Femur (tissue), 1 donor: ENCODE measurements at regions not wholly inside any gene's neighbourhood (a gene's known extent, or its start where the extent isn't known, plus 50 kb on each side); places are given as distances from the start of the nearest gene placed in this dataset.
"Not testable (repeated sequence)": the region's sequence is repeated elsewhere in the genome, so short reads cannot be mapped to it uniquely, and the experiment has no call there.

Experiments
- DNase-seq: peaks from one replicate; pipeline ENCODE4 v3.0.0-alpha.2; 2017

DNA sequence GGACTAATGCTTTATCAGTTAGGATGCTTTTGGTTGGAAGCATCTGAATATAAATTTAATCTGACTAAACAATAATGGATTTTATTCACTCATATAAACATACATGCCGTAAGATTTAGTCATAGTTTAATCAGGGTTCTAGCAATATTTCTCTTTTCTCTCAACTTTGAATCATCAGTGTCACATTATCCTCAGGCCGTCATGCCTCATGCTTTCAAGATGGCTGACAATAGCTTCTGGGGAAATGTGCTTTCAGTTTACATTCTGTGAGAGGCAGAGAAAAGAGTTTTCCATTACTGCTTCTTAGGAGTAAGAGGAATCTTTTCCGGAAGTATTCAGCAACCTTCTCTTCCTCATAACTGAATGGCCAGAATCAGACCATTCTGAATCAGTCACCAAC is 162.2 kb downstream of the GJA1 start:
- DNase-seq = no peak

DNA sequence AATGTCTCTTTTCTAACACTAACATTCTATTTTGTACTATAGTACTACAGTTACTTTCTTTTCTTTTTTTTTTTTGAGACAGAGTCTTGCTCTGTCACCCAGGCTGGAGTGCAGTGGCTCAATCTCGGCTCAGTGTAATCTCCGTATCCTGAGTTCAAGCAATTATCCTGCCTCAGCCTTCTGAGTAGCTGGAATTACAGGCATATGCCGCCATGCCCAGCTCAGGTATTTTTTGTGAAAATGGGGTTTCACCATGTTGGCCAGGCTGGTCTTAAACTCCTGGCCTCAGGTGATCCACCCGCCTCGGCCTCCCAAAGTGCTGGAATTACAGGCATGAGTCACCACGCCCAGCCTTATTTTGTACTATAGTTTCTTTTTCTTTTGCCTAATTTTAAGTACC is 163.9 kb downstream of the GJA1 start:
- DNase-seq = not testable (repeated sequence)

DNA sequence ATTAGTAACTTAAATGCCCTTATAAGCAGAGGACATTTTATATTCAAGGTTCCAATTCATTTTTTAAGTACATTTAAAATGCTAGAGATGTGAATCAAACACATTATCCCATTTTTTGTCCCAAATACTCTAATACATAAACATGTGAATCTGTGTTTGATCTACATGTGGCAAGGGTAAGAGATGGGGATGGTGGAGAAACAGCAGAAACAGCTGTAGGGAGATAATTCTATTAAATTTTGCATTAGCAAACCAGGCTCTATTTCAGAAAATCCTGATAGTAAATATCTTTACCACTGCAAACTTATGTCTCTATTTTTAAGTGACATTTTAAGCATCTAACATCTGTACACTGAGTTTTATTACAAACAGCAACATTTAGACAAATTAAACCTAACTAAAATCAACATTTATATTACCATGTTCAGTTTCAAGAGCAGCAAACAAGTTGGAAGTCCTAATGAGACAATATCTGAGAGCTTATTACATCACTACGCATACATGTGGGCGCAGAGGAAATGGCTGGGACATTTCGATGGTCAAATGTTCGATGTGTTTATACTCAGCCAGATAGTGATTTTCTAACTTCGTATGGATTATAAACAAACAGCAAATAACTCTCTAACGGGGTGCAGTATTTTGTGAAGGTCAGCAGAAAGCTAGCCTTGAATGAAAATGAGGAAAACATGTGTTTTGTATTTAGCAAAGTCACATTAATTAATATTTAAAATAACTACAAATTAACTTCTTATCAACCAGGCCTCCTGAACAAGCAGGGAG is 165.1 kb downstream of the GJA1 start:
- DNase-seq = no peak

DNA sequence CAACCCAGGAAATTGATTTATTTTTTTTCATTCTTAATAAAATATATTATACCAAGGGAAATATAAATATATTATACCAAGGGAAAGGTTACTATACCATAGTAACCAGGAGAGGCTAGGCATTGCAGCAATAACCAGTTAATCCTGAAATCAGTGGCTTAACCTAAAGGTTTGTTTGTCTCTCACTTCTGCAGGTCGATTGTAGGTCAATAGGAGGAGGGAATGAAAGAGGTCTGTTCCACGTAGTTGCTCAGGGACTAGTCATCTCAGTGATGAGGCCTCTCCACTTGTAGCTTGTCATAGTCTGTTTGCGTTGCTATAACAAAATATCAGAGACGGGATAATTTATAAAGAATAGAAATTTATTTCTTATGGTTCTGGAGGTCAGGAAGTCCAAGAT is 168.0 kb downstream of the GJA1 start:
- no peak for DNase-seq

DNA sequence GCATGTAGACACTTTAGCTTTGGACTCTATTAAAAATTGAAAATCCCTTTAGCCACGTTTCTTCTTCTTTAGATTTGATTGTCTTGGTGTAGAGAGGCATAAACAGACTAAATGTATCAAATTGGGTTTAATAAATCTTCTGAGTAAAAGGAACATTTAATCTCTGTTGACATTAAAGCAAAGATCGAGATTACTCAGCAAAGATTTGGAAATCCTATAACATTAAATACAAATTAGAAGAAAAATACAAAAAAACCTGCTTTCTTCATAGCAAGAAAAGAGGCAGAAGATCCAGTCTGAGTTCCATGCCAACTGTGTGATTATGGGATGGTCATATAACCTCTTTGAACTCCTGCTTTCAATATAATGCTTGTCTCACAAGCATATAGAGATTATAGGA is 172.3 kb downstream of the GJA1 start:
- DNase-seq = no peak

DNA sequence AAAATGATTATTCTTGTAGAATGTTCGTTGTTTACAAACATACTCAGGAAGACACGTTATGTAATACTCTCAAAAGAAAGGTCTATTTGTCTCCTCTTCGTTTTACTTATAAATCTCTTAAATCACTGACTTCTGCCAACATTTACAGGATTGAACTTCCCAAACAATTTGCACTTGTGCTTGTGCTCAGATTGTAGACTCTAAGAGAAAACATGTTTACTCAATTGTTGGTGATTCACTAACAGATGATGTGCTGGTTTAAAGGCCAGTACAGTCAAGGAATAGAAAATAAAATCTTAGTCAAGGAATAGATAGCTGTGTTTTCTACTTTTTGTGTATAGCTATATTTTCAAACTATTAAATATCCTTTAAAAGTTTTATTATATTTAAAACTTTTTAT is 172.8 kb downstream of the GJA1 start:
- no peak for DNase-seq

DNA sequence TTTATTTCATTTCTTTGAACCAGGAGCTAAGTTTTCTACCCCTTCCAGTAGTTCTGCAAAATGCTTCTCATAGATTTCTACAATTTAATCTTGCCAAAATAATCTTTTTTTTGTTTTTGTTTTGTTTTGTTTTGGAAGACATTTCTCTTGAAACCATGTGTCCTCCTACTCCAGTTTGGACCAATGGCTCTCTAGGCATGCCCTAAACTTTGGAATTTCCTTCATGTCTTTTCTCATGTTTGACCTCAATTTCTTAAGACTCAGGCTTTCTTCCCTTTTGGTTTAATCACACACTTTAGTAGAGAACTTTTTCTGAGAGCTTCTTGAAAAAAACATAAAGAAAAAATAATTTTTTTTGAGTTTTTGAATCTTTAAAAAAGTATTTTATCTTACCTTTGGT is 173.8 kb downstream of the GJA1 start:
- no peak for DNase-seq

DNA sequence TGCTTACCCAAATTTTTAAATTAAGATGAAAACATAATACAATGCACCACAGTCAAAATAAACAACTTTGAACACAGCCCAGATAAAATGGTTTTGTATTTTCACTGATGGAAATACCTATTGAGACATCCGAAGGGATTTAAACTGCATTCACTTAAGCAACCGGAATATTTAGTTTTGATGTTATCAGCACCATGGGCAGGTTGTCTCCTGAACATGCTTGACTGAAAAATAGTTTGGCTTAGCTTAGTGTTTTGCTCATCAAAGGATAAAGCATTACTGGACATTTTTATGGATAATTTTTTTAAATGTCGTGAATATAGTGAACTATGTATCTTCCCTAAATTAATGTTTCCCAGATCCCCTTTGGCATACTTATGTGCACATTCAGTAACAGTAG is 177.5 kb downstream of the GJA1 start:
- no peak for DNase-seq

DNA sequence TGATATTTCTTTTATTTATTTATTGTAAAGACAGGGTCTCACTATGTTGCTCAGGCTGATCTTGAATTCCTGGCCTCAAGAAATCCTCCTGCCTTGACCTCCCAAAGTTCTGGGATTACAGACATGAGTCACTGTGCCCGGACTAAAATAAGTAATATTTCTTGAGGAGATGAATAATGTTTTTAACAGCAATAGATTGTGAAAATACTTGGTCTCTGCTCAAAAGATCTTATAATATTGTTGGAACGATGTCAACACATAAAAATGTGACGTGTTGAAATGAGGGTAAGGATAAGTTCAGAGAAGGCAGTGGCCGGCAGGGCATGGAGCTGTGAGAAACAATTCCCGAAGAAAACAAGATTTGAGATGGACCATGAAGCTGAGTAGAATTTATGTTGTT is 178.7 kb downstream of the GJA1 start:
- no peak for DNase-seq

DNA sequence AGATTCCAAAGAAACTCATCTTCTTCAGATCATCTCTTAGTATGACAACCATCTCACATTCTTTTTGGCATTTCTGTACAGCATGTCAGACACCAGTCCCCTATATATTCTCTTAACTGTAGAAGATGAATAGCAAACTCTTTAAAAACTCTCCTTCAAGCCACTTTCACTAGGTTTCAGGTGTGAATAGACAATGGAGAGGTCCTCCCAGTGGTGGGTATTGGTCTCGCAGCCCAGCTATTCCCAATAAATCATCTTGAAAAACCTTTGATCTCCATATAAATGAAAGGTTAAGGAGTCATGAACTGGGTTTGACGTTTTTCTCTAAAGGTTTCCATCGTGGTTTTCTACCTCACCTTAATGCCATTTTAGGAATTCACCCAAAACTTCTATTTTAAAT is 180.0 kb downstream of the GJA1 start:
- DNase-seq = no peak

DNA sequence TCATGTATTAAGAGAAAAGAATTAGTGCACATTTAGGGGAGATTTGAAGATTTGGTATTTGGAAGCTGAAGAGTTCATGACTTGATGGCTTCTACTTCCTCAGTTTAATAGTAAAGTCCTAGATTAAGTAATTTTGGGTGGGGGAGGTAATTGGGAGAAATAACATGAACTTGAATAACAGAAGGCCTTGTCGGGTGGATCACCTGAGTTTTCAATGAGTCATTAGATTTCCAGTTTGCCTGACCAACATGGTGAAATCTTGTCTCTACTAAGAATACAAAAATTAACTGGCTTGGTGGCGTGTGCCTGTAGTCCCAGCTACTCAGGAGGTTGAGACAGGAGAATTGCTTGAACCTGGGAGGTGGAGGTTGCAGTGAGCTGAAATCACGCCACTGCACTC is 181.0 kb downstream of the GJA1 start:
- DNase-seq = no peak

DNA sequence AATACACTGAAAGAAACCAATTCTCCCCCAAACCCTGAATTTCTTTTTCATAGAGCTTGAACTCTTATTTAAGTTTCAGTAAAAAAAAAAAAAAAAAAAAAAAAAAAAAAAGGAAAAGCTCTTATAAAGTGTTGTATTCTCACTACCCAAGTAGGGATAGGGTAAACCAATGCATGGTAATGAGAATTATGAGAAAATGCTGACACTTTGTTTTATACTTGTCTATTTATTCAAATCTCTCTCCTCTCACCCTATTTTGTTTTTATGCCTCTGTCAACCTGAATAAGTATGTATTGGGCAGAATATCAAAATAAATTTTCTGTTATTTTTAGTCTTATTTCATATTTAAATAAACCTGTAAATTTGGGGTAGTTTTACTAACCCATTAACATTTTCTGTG is 181.9 kb downstream of the GJA1 start:
- DNase-seq = no peak

DNA sequence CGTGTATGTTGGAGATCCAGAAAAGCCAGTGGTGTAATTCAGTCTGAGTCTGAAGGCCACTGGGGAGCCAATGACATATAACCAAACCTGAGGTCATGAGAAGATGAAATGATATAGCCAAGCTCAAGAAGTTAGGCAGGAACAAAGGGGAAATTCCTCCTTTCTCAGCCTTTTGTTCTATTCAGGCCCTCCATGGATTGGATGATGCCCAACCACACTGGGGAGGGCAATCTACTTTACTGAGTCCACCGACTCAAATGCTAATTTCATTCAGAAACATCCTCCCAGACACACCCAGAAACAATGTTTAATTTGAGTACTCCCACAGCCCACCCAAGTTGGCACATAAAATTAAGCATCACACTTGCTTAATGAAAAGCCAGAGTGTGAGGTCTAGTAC is 183.6 kb downstream of the GJA1 start:
- DNase-seq = no peak

DNA sequence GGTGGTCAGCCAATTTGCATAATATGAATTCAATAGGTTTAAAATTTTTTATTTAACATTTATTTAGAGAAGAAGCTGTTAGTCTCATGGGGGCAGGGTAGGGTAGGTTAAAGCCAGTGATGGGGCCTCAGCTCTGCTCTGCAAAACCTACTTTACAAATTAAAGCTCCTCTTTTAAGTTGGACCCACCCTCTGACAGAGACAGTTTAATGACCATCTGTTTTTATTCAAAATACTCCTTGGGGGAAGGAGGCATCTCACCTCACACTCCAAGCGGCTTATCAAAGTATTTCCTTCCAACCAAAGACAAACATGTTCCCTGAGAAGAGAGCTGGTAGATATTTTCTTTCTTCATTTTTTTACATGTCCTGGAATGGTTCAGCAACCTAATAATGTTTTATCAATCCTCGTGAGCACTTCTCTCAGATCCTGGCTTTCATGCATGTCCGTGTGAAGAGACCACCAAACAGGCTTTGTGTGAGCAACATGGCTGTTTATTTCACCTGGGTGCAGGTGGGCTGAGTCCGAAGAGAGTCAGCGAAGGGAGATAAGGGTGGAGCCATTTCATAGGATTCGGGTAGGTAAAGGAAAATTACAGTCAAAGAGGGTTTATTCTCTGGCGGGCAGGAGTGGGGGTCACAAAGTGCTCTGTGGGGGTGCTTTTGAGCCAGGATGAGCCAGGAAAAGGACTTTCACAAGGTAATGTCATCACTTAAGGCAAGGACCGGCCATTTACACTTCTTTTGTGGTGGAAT is 184.7 kb downstream of the GJA1 start:
- no peak for DNase-seq

DNA sequence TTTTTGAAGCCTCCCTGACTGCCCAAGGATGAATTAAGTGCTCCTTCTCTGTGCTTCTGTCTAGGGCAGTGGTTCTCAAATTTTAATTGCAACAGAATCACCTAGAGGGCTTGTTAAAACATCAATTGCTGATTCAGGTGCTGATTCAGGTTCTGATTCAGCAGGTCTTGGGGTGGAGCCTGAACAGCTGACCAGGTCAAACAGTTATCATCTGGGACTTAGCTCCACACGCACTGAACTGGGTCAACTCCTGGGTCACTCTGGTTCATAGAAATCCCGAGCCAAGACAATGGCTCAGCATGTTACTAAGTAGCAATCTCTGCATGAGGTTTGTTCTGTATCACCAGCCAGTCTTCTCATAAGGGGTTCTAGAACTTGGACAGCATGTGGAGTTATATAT is 192.3 kb downstream of the GJA1 start:
- DNase-seq = no peak

DNA sequence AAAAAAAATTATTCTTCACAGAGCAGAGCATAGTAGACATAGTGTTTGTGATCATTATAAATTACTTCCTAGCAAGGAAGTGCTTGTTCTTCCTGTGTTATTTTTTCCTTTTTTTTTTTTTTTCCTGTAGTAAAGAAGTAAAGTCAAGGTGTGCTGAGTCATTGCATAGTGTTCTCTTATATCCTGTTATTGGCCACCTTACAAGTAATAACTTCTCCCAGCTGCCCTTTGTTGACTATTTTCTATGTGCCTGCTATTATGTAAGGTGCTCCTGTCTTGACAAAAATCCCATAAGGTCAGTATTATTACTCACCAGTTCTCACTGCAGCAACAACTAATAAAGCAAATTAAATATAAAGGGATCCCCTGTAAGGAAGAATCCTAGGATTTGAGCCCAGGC is 195.3 kb downstream of the GJA1 start:
- no peak for DNase-seq

DNA sequence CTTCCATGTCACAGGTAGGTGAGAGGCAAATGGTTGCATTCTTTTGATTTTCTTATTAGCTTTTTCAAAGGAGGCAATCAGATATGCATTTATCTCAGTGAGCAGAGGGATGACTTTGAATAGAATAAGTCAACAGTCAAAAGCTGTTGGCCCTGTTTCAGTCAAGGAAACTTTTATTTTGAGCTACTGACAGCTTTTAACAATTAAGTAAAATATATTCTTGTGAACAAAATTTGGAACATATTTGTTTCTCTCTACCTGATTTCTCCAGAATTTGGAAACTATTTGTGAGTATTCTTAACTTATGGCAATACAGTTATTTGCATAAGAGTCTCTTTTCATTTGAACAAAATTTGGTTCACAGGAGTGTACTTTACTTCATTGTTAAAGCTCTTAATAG is 196.3 kb downstream of the GJA1 start:
- not testable (repeated sequence) for DNase-seq

DNA sequence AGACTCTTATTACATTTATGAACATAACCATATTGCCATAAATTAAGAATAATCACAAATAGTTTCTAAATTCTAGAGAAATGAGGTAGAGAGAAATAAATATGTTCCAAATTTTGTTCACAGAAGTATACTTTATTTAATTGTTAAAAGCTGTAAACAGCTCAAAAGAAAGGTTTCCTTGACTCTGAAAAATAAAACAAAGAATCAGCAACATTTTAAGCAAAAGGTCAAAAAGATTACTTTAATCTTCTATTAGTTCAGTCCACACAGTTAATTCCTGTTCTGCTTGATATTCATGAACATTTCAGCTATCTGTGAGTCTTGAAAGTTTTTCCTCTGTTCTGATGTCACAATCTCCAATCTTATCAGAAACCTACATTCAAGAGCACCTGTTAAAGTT is 197.9 kb downstream of the GJA1 start:
- DNase-seq = no peak

DNA sequence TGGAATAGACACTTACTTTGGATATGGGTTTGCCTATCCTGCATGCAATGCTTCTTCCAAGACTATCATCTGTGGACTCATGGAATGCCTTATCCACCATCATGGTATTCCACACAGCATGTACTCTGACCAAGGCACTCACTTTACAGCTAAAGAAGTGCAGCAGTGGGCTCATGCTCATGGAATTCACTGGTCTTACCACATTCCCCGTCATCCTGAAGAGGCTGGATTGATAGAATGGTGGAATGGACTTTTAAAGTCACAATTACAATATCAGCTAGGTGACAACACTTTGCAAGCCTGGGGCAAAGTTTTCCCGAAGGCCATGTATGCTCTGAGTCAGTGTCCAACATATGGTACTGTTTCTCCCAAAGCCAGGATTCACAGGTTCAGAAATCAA is 199.1 kb downstream of the GJA1 start:
- DNase-seq = not testable (repeated sequence)

DNA sequence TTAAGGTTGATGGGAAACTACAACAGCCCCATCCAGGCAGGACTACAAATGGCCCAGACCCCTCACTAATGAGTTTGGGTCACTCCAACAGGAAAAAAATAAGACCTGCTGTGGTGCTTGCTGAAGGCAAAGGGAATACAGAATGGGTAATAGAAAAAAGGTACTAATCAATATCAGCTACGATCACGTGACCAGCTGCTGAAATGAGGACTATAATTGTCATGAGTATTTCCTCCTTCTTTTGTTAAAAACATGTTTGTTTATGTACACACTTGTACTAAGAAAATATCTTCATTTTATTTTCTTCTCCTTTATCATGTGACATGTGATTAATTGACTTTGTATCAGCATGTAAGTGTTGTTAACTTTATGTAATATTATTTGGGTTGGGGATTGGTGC is 199.9 kb downstream of the GJA1 start:
- DNase-seq = no peak

DNA sequence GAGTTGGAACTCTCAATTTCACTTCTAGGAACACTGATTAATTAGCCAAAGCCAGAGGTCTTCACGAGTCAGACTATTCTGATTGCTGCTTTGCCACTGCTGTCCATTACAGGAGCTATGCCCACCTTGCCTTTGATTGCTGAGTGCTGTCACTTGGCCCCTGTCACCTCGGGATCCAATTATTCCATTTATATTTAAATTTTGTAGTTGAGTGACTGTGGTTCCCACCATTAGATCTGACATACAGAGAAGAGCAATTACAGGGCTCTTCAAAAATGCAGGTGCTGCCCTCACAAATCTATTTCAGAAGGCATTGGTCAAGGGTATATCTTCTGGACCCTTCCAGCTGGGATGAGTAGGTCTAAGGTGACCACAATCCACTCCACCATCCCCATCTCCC is 200.8 kb downstream of the GJA1 start:
- DNase-seq = not testable (repeated sequence)

DNA sequence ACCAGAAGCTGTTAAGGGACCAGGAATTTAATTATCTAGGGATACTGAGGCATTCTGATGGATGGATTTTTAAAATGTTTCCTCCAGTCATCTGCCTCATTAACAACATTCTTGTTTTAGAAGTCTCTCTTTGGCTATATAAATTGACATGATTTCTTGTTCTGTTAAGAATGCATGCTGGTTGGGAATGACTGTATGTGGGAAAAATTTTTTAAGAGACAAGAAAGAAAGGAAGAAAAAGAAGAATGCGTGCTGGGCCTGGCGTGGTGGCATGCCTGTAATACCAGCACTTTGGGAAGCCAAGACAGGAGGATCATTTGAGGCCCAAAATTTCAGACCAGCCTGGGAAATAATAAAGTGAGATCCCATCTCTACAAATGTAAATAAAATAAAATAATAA is 203.6 kb downstream of the GJA1 start:
- DNase-seq = no peak

DNA sequence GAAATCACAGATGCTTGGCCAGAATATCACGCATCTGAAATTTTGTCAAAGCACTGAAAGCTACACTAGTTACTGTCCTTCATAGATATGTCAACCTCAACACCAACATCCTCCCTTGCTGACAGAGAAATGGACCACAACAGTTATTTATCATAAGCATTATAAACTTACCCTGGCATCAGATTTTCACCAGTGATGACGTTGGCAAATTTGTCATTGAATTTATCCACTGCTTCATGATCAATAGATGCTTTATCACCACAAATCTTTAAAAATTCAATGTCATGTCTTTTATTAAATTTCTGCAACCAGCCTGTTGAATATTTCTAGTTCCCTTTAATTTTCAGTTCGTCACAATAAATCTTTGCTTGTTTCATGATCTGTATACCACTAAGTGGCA is 205.7 kb downstream of the GJA1 start:
- no peak for DNase-seq

DNA sequence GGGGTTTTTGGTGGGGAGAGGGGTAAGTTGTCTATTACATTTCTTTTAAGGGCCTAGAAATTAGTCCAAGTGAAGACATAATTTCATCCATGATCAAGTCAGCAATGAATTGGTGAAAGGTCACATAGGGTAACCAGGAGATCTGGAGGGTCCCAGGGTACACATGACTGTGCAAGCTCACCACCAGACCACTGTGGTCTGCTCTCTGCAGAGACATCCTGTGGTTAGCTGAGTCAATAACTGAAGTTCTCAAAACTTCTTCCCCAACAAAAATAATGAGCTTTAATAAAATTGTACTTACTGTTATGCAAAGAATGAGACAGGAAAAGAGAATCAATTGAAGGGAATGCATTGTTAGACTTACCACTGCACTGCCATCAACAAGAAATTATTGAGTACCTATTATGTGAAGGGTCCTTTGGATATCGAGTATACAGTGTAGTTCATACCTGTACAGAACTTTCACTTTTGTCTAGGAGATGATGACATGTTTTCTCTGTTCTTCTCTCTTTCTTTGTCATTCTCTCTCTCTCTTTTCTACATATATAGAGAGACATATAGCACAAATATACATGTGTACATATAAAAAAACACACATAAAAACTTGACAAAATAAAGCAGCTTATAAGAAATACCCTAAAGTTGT is 209.8 kb downstream of the GJA1 start:
- no peak for DNase-seq
